ENCODE measurements at regions not wholly inside any gene's neighbourhood (a gene's known extent, or its start where the extent isn't known, plus 50 kb on each side); places are given as distances from the start of the nearest gene placed in this dataset.

GRCh38 chr18:61690418-61691138, 202.2 kb downstream of the RNF152 start:
- TF ChIP-seq CTCF (IDR thresholded peaks at IDR 0.05) (no peak), POLR2A (IDR thresholded peaks at IDR 0.05) (no peak)
